Activated B cell treated with CpG ODN at 0.5 μM for 24 hours (primary cell): ENCODE measurements at regions not wholly inside any gene's neighbourhood (a gene's known extent, or its start where the extent isn't known, plus 50 kb on each side); places are given as distances from the start of the nearest gene placed in this dataset.
"Not testable (repeated sequence)": the region's sequence is repeated elsewhere in the genome, so short reads cannot be mapped to it uniquely, and the experiment has no call there.

ENCODE experiments used
- ATAC-seq: fragments of 200-7000 bp; cut with Tn5 transposase; one replicate; pipeline ENCODE4 v1.10.0; 2021; ENCODE audit warnings: low read depth, mild to moderate bottlenecking, moderate library complexity
- CTCF ChIA-PET: fragments of 350-600 bp; sonication (Branson Sonifier 250); formaldehyde crosslinking; loops from one replicate; lab custom pipeline; 2021; ENCODE audit warnings: antibody characterized with exemption; lab: Charles Lee
- POLR2A ChIA-PET: fragments of 350-600 bp; sonication (Branson Sonifier 250); formaldehyde crosslinking; loops from one replicate; lab custom pipeline; 2021; ENCODE audit warnings: antibody characterized with exemption; lab: Charles Lee
- DNase-seq: peaks from one replicate; pipeline ENCODE4 v3.0.0; 2022
- H3K27ac Mint-ChIP-seq: one replicate; pipeline ENCODE4 v1.8.0; 2020; ENCODE audit warnings: mixed read lengths
- H3K27me3 Mint-ChIP-seq: one replicate; pipeline ENCODE4 v1.8.0; 2021; ENCODE audit warnings: mixed read lengths
- H3K36me3 Mint-ChIP-seq: one replicate; pipeline ENCODE4 v1.8.0; 2021; ENCODE audit warnings: low read depth, mixed read lengths
- H3K4me1 Mint-ChIP-seq: one replicate; pipeline ENCODE4 v1.8.0; 2021; ENCODE audit warnings: mixed read lengths
- H3K4me3 Mint-ChIP-seq: one replicate; pipeline ENCODE4 v1.8.0; 2020; ENCODE audit warnings: mild to moderate bottlenecking, mixed read lengths
- H3K9me3 Mint-ChIP-seq: one replicate; pipeline ENCODE4 v1.8.0; 2020; ENCODE audit warnings: mixed read lengths
- CTCF ChIP-seq: fragments of 200-600 bp; IDR thresholded peaks from one replicate; pipeline ENCODE4 v1.8.0; 2022; ENCODE audit warnings: antibody characterized with exemption, mild to moderate bottlenecking
- intact Hi-C: fragments of 100-400 bp; cut with micrococcal nuclease; formaldehyde crosslinking; loops from one replicate; pipeline ENCODE4 v1.15.1; 2024

GRCh38 chr7:113756250-113756649 lies 162.6 kb downstream of the PPP1R3A start:
- ChIA-PET POLR2A (no interaction called here), CTCF (no interaction called here)
- Mint-ChIP-seq H3K9me3 (peaks cover 3% of the 10 kb centered on the region), H3K36me3 (no peaks in the 10 kb centered on the region), H3K27ac (no peak overlapping the region), H3K4me3 (no peak overlapping the region), H3K27me3 (no peaks in the 10 kb centered on the region), H3K4me1 (no peaks in the 10 kb centered on the region)
- ATAC-seq: no peak
- intact Hi-C loops: no loop called here
- DNase-seq: no peak
- no peak for TF ChIP-seq CTCF

GRCh38 chr7:113752689-113753088 lies 166.1 kb downstream of the PPP1R3A start:
- peaks cover 2% of the 10 kb centered on the region for H3K9me3 Mint-ChIP-seq
- H3K27me3 Mint-ChIP-seq: no peaks in the 10 kb centered on the region
- DNase-seq: no peak
- ChIA-PET POLR2A (no interaction called here), CTCF (no interaction called here)
- intact Hi-C loops: no loop called here
- H3K4me3 Mint-ChIP-seq: no peak overlapping the region
- TF ChIP-seq CTCF: no peak
- no peak overlapping the region for H3K27ac Mint-ChIP-seq
- no peak for ATAC-seq
- no peaks in the 10 kb centered on the region for H3K4me1 Mint-ChIP-seq
- no peaks in the 10 kb centered on the region for H3K36me3 Mint-ChIP-seq

- DNase-seq (no peak), ATAC-seq (no peak)
- Mint-ChIP-seq H3K4me3 (no peak overlapping the region), H3K4me1 (no peaks in the 10 kb centered on the region), H3K27ac (no peak overlapping the region), H3K27me3 (no peaks in the 10 kb centered on the region), H3K36me3 (no peaks in the 10 kb centered on the region), H3K9me3 (no peaks in the 10 kb centered on the region)
- ChIA-PET POLR2A (no interaction called here), CTCF (no interaction called here)
- no peak for TF ChIP-seq CTCF
- intact Hi-C loops: no loop called here
These were observed 166.5 kb downstream of the PPP1R3A start for GRCh38 chr7:113752289-113752688.

- H3K27ac Mint-ChIP-seq: no peak overlapping the region
- no peaks in the 10 kb centered on the region for H3K4me1 Mint-ChIP-seq
- H3K36me3 Mint-ChIP-seq: no peaks in the 10 kb centered on the region
- CTCF ChIA-PET: no interaction called here
- H3K27me3 Mint-ChIP-seq: no peaks in the 10 kb centered on the region
- TF ChIP-seq CTCF: no peak
- POLR2A ChIA-PET: no interaction called here
- H3K4me3 Mint-ChIP-seq: no peak overlapping the region
- no peaks in the 10 kb centered on the region for H3K9me3 Mint-ChIP-seq
- ATAC-seq: no peak
- no peak for DNase-seq
- intact Hi-C loops: no loop called here
These were observed 167.3 kb downstream of the PPP1R3A start for GRCh38 chr7:113751547-113751946.

- H3K36me3 Mint-ChIP-seq, DNase-seq, H3K4me1 Mint-ChIP-seq, H3K4me3 Mint-ChIP-seq, ATAC-seq, CTCF ChIA-PET, H3K9me3 Mint-ChIP-seq, H3K27me3 Mint-ChIP-seq, POLR2A ChIA-PET, intact Hi-C loops, H3K27ac Mint-ChIP-seq: not testable (repeated sequence)
These were observed 170.4 kb downstream of the PPP1R3A start for GRCh38 chr7:113748385-113748784.

GRCh38 chr7:113742946-113743431 lies 175.8 kb downstream of the PPP1R3A start:
- CTCF ChIA-PET, intact Hi-C loops, H3K27ac Mint-ChIP-seq, H3K4me3 Mint-ChIP-seq, H3K9me3 Mint-ChIP-seq, DNase-seq, H3K4me1 Mint-ChIP-seq, H3K27me3 Mint-ChIP-seq, H3K36me3 Mint-ChIP-seq, ATAC-seq, POLR2A ChIA-PET: not testable (repeated sequence)
